Hepatocyte (in vitro differentiated cells): ENCODE measurements at regions not wholly inside any gene's neighbourhood (a gene's known extent, or its start where the extent isn't known, plus 50 kb on each side); places are given as distances from the start of the nearest gene placed in this dataset.

Experiments used
- DNase-seq: peaks from one replicate; pipeline ENCODE4 v3.0.0-alpha.2; 2016; ENCODE audit warnings: low spot score
- H2AFZ ChIP-seq: fragments of 200-600 bp; sonication (generic); 2 replicates; pipeline ENCODE4 v1.6.0; 2016; ENCODE audit warnings: antibody characterized with exemption, mild to moderate bottlenecking
- H3K27ac ChIP-seq: fragments of 200-600 bp; sonication (generic); 2 replicates; pipeline ENCODE4 v1.5.1; 2016; ENCODE audit warnings: mild to moderate bottlenecking
- H3K27me3 ChIP-seq: fragments of 200-600 bp; sonication (generic); 2 replicates; pipeline ENCODE4 v1.6.1; 2016
- H3K36me3 ChIP-seq: fragments of 200-600 bp; sonication (generic); replicated peaks from 2 replicates; pipeline ENCODE4 v1.5.1; 2016; ENCODE audit warnings: low read depth; ENCODE audit not compliant: insufficient read depth
- H3K4me1 ChIP-seq: fragments of 200-600 bp; sonication (generic); 2 replicates; pipeline ENCODE4 v1.5.1; 2016; ENCODE audit warnings: mild to moderate bottlenecking, moderate library complexity; ENCODE audit not compliant: insufficient read depth
- H3K4me2 ChIP-seq: fragments of 200-600 bp; sonication (generic); 2 replicates; pipeline ENCODE4 v1.6.0; 2016
- H3K4me3 ChIP-seq: fragments of 200-600 bp; sonication (generic); 2 replicates; pipeline ENCODE4 v1.5.1; 2016; ENCODE audit warnings: mild to moderate bottlenecking
- H3K79me2 ChIP-seq: fragments of 200-600 bp; sonication (generic); 2 replicates; pipeline ENCODE4 v1.6.0; 2017; ENCODE audit warnings: mild to moderate bottlenecking
- H3K9me2 ChIP-seq: fragments of 200-600 bp; sonication (generic); replicated peaks from 2 replicates; pipeline ENCODE4 v1.6.0; 2017; ENCODE audit warnings: mild to moderate bottlenecking; ENCODE audit not compliant: insufficient read depth
- H3K9me3 ChIP-seq: fragments of 200-600 bp; sonication (generic); 2 replicates; pipeline ENCODE4 v1.5.1; 2016; ENCODE audit warnings: low read depth, mild to moderate bottlenecking
- H4K20me1 ChIP-seq: fragments of 200-600 bp; sonication (generic); 2 replicates; pipeline ENCODE4 v1.6.0; 2016; ENCODE audit warnings: mild to moderate bottlenecking; ENCODE audit not compliant: insufficient read depth, poor library complexity, severe bottlenecking
- CTCF ChIP-seq: fragments of 200-600 bp; sonication (generic); IDR thresholded peaks from 2 replicates; pipeline ENCODE4 v1.5.1; 2016; ENCODE audit warnings: antibody characterized with exemption, mild to moderate bottlenecking; ENCODE audit not compliant: poor library complexity
- EZH2 ChIP-seq: fragments of 200-600 bp; sonication (generic); IDR thresholded peaks from 2 replicates; pipeline ENCODE4 v1.6.1; 2016; ENCODE audit warnings: antibody characterized with exemption, mild to moderate bottlenecking, borderline replicate concordance
- EZH2phosphoT487 ChIP-seq: fragments of 200-600 bp; sonication (generic); IDR thresholded peaks from one replicate; pipeline ENCODE4 v1.6.1; 2018; ENCODE audit warnings: antibody characterized with exemption, mild to moderate bottlenecking, low read depth, moderate library complexity; ENCODE audit not compliant: unreplicated experiment, severe bottlenecking
- WGBS: methylation state at CpG from one replicate; pipeline ENCODE4 v1.1.6; 2016; ENCODE audit warnings: low lambda C conversion rate; ENCODE audit errors: missing lambda C conversion rate; 5-methylcytosine and 5-hydroxymethylcytosine counted together

GRCh38 chr12:86663173-86663572 lies 407.0 kb upstream of the MGAT4C start:
- TF ChIP-seq EZH2phosphoT487 (no peak), CTCF (no peak), EZH2 (no peak)
- no peaks in the 10 kb centered on the region for H3K36me3 ChIP-seq
- no peak for DNase-seq
- H3K9me2 ChIP-seq: no peaks in the 10 kb centered on the region
- H3K4me1 ChIP-seq: no peaks in the 10 kb centered on the region
- no peaks in the 10 kb centered on the region for H4K20me1 ChIP-seq
- H3K9me3 ChIP-seq: no peaks in the 10 kb centered on the region
- H3K4me2 ChIP-seq: no peak overlapping the region
- H3K79me2 ChIP-seq: no peaks in the 10 kb centered on the region
- no peak overlapping the region for H3K27ac ChIP-seq
- H3K4me3 ChIP-seq: no peak overlapping the region
- H2AFZ ChIP-seq: no peak overlapping the region
- no peaks in the 10 kb centered on the region for H3K27me3 ChIP-seq
- WGBS: 84% methylated on average over 3 of the region's 3 CpGs

- Histone ChIP-seq H4K20me1 (no peaks in the 10 kb centered on the region), H2AFZ (no peak overlapping the region), H3K9me3 (no peaks in the 10 kb centered on the region), H3K4me3 (no peak overlapping the region), H3K4me2 (no peak overlapping the region), H3K27me3 (no peaks in the 10 kb centered on the region), H3K79me2 (no peaks in the 10 kb centered on the region), H3K36me3 (no peaks in the 10 kb centered on the region), H3K4me1 (no peaks in the 10 kb centered on the region), H3K27ac (no peak overlapping the region), H3K9me2 (no peaks in the 10 kb centered on the region)
- no peak for TF ChIP-seq EZH2phosphoT487
- no peak for TF ChIP-seq CTCF
- no peak for TF ChIP-seq EZH2
- DNase-seq: no peak
- 79% methylated on average over 1 of the region's 1 CpG for WGBS
Measured at GRCh38 chr12:86662464-86662863, 406.3 kb upstream of the MGAT4C start.

DNA sequence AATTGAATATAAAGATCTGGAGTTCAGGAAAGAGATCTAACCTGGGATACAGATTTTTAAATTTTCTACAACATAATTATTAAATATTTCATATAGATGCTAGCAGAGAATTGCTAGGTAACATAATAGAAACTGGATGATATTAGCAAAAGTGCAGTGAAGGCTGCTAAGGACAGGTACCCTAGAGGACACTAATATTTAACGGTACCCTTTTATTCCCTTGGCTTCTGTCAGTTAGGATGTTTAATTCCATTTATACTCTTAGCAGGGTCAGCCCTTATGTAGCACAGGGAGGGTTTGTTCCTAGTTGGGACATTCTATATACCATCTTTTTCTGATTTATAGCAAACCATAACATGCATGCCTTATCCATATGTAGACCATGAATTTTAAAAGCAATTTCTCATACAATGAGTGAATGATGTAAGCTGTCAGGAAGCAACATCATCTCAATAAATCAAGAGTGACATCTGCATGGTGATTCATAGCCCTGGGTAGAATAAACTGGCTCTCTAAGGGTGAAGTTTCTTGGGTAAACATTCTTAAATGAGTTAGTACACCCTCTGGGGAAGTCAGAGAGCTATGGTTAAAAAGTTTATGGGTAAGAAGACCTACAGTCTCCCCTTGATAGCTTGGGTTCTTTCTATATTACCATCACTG lies 404.4 kb upstream of the MGAT4C start:
- DNase-seq: no peak
- TF ChIP-seq EZH2 (no peak), CTCF (no peak), EZH2phosphoT487 (no peak)
- H3K4me3 ChIP-seq: no peak overlapping the region
- H3K4me1 ChIP-seq: no peaks in the 10 kb centered on the region
- 80% methylated on average over 1 of the region's 1 CpG for WGBS
- H4K20me1 ChIP-seq: no peaks in the 10 kb centered on the region
- H3K27me3 ChIP-seq: no peaks in the 10 kb centered on the region
- H3K36me3 ChIP-seq: no peaks in the 10 kb centered on the region
- H2AFZ ChIP-seq: no peak overlapping the region
- no peaks in the 10 kb centered on the region for H3K9me2 ChIP-seq
- no peak overlapping the region for H3K27ac ChIP-seq
- no peak overlapping the region for H3K4me2 ChIP-seq
- H3K9me3 ChIP-seq: no peaks in the 10 kb centered on the region
- no peaks in the 10 kb centered on the region for H3K79me2 ChIP-seq
